ENCODE measurements at regions not wholly inside any gene's neighbourhood (a gene's known extent, or its start where the extent isn't known, plus 50 kb on each side); places are given as distances from the start of the nearest gene placed in this dataset.

GRCh38 chr2:221710744-221711143 is 138.6 kb upstream of the EPHA4 start:
- Histone ChIP-seq H3K4me1 (ENCODE audit: control insufficient read depth in 1 of 2, insufficient read depth in 2 of 2, low read depth in 1 of 2, low read length in 1 of 2) (no peaks in the 10 kb centered on the region), H3K4me2 (no peak overlapping the region), H3K4me3 (ENCODE audit: low read depth in 2 of 2, low read length in 1 of 2) (no peak overlapping the region), H3K9me2 (no peaks in the 10 kb centered on the region), H3K27ac (ENCODE audit: low read depth in 2 of 2, low read length in 1 of 2) (no peak overlapping the region), H3K9ac (no peak overlapping the region), H4K20me1 (ENCODE audit: insufficient read depth) (no peaks in the 10 kb centered on the region), H3K36me3 (replicated peaks in 1 of 2; ENCODE audit: control insufficient read depth in 1 of 2, insufficient read depth in 2 of 2, low read length in 1 of 2) (no peaks in the 10 kb centered on the region), H3K27me3 (ENCODE audit: insufficient read depth) (no peaks in the 10 kb centered on the region), H2AFZ (ENCODE audit: low read depth) (no peak overlapping the region), H3K79me2 (ENCODE audit: insufficient read depth) (no peaks in the 10 kb centered on the region), H3F3A (replicated peaks; ENCODE audit: insufficient read depth) (no peaks in the 10 kb centered on the region), H3K9me3 (no peaks in the 10 kb centered on the region)
- ChIA-PET POLR2A (no interaction called here), CTCF (no interaction called here)
- 21% methylated on average over 3 of the region's 3 CpGs for WGBS (ENCODE audit: low lambda C conversion rate)
- no peak for TF ChIP-seq YY1 (IDR thresholded peaks at IDR 0.05; ENCODE audit: low read depth)
- TF ChIP-seq ZBTB33 (IDR thresholded peaks at IDR 0.05; ENCODE audit: borderline replicate concordance, low read depth) = no peak
- no peak for DNase-seq

- Histone ChIP-seq H3K79me2 (ENCODE audit: insufficient read depth) (no peaks in the 10 kb centered on the region), H3F3A (replicated peaks; ENCODE audit: insufficient read depth) (no peaks in the 10 kb centered on the region), H3K36me3 (replicated peaks in 1 of 2; ENCODE audit: control insufficient read depth in 1 of 2, insufficient read depth in 2 of 2, low read length in 1 of 2) (no peaks in the 10 kb centered on the region), H4K20me1 (ENCODE audit: insufficient read depth) (no peaks in the 10 kb centered on the region), H3K9me2 (no peaks in the 10 kb centered on the region), H3K4me1 (ENCODE audit: control insufficient read depth in 1 of 2, insufficient read depth in 2 of 2, low read depth in 1 of 2, low read length in 1 of 2) (no peaks in the 10 kb centered on the region), H2AFZ (ENCODE audit: low read depth) (no peak overlapping the region), H3K9ac (no peak overlapping the region), H3K9me3 (no peaks in the 10 kb centered on the region), H3K27me3 (ENCODE audit: insufficient read depth) (no peaks in the 10 kb centered on the region), H3K4me2 (no peak overlapping the region), H3K4me3 (ENCODE audit: low read depth in 2 of 2, low read length in 1 of 2) (no peak overlapping the region), H3K27ac (ENCODE audit: low read depth in 2 of 2, low read length in 1 of 2) (no peak overlapping the region)
- WGBS (ENCODE audit: low lambda C conversion rate) = 9% methylated on average over 1 of the region's 1 CpG
- ChIA-PET POLR2A (no interaction called here), CTCF (no interaction called here)
- DNase-seq = no peak
- TF ChIP-seq GATA2 (CRISPR knock-in tag; IDR thresholded peaks at IDR 0.05) = no peak
- TF ChIP-seq PBX3 (IDR thresholded peaks at IDR 0.05) = no peak
- TF ChIP-seq FOSL2 (IDR thresholded peaks at IDR 0.05; ENCODE audit: borderline replicate concordance, low read depth) = no peak
- TF ChIP-seq RAD21 (IDR thresholded peaks at IDR 0.05; ENCODE audit: low read length) = no peak
- TF ChIP-seq RFX5 (IDR thresholded peaks at IDR 0.05; ENCODE audit: low read length) = no peak
- no peak for TF ChIP-seq TEAD4 (IDR thresholded peaks at IDR 0.05; ENCODE audit: borderline replicate concordance, insufficient read depth)
- no peak for TF ChIP-seq EP300 (IDR thresholded peaks at IDR 0.05; ENCODE audit: borderline replicate concordance in 1 of 2, low read depth in 1 of 2, low read length in 1 of 2)
- TF ChIP-seq GABPA (IDR thresholded peaks at IDR 0.05; ENCODE audit: low read depth) = no peak
- TF ChIP-seq EZH2phosphoT487 (IDR thresholded peaks at IDR 0.05; ENCODE audit: borderline replicate concordance, low read depth) = no peak
- TF ChIP-seq CTCF (IDR thresholded peaks at IDR 0.05) = no peak
- TF ChIP-seq USF1 (IDR thresholded peaks at IDR 0.05; ENCODE audit: borderline replicate concordance, low read depth) = no peak
These were observed 136.8 kb upstream of the EPHA4 start for GRCh38 chr2:221708902-221709301.
